HG03039 (cell line): ENCODE measurements at regions not wholly inside any gene's neighbourhood (a gene's known extent, or its start where the extent isn't known, plus 50 kb on each side); places are given as distances from the start of the nearest gene placed in this dataset.
"Not testable (repeated sequence)": the region's sequence is repeated elsewhere in the genome, so short reads cannot be mapped to it uniquely, and the experiment has no call there.

ENCODE experiments used
- ATAC-seq: cut with Tn5 transposase; IDR thresholded peaks from one replicate; pipeline ENCODE4 v1.9.1; 2021; ENCODE audit warnings: mild to moderate bottlenecking, moderate library complexity; ENCODE audit not compliant: unreplicated experiment

DNA sequence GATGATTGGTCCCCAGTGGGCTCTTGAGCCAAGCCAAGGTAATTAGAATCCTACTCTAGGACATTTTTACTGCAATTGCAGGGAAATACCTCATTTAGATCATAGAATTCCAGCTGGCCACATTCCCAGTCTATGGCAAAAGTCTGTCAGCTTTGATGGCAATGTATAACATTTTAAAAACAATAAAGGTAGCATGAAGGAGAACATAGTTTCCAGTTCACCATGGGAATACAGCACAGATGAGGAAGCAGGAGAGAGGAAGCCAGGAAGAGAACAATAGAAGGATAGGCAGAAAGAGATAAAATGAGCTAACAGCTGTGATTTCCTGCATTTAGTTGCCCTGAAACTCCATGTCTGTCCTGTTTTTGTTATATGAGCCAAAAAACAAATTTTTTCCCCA, 897.3 kb upstream of the DDX18 start:
- ATAC-seq: no peak

DNA sequence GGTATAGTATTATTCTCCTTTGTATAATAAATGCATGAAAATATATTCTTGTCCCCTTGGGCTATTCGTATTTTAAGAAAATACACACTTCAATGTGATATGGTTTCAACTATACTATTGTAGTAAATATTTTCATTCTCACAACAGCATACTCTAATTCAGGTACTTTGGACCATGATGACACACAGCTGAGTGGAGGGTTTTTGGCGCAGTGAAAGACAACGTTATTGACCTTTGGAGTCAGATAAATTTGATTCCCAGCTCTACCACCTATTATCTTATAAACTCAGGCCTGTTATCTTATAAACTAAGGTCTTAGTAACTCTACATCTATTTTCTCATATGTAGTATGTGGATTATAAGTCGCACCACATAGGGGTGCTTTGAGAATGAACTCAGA, 895.9 kb upstream of the DDX18 start:
- ATAC-seq: no peak

DNA sequence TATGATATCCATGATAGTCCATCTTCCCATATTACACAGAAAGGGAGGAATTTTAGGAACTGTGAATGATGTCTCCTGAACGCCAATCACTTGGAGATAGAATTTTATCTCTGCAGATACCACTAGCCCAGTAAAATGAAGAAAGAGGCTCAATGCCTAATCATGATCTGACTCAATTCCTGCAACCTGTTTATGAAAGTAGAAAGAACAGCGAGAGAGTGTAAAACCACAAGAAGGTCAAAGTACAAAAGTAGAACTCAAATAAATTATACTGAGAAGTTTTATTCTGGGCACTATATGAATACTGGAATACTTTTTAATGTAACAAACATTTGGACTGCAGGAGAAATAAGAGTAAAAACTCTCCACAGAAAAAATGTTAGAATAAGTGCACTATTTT, 892.1 kb upstream of the DDX18 start:
- ATAC-seq: no peak

DNA sequence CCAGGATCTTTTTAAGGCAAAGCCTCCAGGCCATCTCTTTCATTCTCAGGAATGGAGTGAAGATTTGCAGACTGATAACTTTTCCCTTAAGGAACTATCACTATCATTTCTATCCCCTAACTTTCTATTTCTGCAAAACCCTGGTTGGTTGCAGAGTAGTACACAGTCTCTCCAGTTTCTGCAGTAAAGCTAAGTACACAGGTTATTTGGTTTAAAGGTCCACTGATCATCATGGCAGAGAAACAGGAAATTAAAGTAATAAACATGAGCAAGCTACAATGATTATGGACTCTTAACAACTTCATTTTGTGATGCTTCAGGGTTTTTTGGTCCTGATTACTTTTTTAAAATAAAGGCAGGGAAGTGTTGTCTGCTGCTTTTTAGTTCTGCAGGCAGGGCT, 890.0 kb upstream of the DDX18 start:
- no peak for ATAC-seq

DNA sequence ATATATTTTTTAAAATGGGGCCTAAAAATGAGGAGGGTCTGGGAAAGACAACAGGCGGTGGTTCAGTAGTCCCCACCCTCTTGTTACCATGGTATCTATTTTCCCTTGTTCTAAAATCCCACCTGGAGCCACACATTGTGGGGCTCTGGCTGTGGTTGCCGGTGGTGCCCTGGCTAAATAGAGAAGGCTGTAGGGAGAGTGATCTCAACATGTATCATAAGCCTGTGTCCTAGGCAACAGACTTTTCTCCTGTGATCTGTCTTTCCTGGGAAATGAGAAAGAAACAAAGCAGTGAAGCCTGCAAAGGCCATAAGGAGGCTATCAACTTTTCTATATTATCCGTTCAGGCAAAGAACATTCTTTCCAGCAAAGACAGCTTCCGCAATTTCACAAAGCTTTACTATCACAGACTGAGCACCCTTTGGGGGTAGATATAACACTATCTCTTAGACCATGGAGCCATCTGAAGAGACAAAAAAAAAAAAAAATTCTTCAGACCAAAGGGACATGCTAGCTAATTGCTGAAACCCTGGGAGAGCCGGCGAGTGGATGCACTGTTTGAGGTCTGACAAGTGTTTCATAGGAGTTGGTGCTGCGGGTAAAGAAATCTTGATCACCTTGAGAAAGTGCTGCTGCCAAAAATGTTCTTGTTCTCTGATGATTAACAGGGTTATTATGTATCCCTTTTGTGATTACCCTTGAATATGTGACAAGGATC, 879.2 kb upstream of the DDX18 start:
- no peak for ATAC-seq

DNA sequence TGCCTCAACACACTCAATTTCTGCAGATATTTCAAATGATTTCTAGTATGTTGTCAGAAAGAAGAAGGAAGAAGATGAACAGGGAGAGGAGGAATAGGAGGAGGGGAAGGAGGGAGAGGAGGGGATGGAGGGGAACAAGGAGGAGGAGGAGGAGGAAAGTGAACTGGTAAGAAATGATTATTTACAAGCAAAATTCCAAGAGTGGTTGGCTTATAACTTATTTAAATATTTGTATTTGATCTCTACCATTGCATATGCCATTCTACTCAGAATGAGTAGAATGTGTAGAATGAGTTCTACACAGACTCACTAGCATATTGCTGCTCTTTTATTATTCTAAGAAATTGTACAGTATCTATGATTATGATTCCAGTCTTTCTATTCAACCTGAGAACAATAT, 866.2 kb upstream of the DDX18 start:
- no peak for ATAC-seq

DNA sequence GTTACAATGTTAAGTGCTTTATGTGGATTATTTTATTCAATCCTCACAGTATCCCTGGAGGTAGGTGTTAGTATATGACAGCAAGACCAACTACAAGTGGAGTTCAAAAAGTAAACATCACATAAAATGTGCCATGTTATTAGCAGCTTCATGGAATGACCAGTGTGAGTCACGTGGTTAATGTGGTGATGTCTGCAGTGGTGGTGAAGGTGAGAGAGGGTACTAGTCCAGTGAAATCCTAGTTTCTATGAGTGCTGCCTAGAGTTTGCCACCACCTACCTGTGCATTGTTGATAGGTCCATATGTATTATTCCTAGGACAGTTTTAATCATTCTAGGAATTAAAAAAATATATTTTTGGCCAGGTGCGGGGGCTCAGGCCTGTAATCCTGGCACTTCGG, 865.2 kb upstream of the DDX18 start:
- no peak for ATAC-seq

DNA sequence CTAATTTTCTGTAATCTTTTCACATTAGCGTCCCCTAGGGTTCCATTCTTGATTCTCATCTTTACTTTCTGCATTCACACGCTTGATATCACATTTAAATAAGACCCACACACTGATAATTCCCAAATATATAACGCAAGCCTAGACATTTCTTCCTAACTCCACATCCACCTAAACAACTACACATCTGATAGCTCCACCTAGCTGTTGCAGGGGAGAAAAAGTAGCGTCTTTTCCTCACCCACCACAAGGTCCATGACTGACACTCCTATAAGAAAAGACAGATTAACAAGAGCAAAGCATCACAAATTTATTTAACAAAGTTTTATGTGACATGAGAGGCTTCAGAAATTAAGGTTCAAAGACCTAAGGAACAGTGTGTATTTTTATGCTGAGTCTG, 862.2 kb upstream of the DDX18 start:
- ATAC-seq: no peak

DNA sequence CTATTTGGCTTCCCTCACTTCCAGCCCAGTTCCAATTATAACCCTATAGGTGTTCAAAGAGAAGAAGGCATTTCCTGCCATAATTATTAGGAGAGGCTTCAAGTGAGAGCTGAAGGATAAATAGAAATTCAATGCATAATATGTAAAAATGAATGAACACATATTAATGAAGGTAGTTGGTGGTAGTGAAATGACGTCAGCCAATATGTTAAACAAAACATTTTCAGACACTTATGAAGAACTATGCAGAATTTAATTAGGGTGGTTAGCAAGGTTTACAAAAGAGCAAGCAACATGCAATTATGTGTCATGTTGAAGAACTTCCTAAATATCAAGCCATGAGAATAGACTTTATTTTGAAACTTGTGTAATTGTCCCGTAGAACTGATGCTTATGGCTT, 858.8 kb upstream of the DDX18 start:
- ATAC-seq: no peak

DNA sequence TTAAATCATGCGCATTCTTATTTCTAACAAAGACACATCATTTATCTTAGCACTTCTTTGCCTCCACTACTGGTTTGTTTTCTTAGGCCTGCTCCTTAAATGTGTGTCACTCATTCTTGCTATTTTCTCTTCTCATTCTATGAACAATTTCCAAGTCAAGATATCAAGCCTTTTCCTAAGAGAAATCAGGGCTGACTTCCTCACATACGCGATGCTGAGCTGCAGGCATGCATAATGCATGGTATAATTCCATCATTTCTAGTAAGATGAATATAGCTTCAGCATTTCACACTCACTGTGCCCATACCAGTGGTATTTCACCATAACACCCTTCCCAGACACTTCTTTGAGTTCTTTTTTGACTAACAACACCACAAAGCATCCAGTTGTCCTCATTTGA, 838.9 kb upstream of the DDX18 start:
- no peak for ATAC-seq

DNA sequence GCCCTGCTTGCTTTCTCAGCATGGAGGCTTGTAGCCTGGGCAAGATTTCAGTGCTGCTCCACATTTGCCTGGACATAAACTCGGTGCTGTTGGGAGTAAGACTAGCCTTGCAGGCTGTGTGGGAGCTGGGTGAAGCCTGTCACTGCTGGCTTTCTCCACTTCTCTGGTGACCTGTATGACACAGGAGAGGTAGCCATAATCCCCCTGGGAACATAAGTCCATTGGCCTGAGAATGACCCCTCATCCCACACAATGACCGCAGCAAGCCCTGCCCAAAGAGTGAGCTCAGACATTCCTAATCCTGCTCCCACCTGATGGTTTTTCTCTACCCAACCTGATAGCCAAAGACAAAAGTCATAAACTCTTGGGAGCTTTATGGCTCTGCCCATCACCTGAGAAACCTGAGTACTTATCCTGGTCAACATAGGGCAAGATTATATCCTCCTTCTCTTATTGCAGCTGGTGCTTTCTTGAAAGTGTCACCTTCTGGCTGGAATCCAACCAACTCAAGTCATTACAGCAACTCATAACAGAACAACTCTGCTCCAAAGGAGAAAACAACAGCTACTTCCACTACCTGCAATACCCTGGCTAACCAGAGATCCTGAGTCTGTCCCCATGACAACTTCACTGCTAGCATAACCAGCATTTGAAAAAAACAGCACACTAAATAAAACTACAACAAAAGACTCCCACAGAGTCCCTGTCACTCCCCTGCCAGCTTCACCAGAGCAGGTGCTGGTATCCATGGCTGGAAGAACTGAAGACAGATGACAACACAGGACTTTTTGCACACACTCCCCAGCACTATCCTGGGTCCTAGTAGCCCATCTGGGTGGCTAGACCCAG, 834.4 kb upstream of the DDX18 start:
- ATAC-seq: no peak

DNA sequence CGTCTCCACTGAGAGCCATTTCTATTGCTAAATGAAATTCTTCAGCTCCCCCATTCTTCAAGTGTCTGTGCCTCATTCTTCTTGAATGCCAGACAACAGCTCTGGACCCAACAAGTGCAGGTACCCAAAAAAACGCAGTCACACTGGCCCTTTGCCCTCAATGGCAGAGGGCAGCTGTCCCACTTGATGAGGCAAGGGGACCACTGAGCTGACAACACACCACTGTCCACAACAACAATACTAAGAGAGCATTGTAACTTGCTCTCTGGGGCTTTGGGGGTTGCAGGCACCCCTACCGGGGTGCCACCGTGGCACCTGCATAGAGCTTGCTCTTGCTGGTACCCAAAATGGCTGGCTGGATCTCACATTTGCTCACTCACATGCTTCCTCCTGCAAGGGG, 827.0 kb upstream of the DDX18 start:
- ATAC-seq: no peak

DNA sequence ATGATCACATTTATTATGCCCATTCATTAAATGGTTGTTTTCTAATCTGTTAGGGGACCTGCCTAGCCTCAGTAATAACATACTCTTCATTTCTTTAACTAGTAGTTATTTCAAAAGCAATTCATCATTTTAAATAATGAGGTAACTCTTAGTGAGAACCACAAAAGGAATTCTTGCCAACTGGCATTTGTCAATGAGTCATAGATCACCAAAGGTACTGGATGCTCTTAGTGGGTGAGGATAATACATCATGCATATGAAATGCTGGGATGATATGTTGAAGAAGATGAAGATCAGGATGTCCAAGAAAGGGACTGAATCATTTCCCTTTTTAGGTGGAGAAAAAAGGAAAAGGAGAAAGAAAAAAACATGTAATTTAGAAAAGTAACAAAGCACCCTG, 826.2 kb upstream of the DDX18 start:
- ATAC-seq: no peak

DNA sequence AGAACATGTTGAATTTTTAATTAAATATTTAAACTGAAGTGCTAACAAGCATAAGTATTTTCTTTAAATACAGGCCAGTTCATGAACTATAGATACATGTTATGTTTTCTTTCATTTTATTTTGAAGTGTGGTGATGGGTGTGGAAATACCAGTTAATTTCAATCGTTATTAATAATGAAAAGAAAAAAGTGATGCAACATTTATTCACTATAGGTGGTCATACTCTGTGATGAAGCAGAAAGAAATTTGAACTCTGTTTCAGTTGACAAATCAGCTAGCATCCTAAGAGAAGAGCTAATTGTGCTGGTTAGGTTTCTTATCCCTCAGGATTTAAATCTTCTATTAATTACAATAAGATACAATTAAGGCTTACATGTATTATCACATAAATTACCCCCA, 795.1 kb upstream of the DDX18 start:
- no peak for ATAC-seq

DNA sequence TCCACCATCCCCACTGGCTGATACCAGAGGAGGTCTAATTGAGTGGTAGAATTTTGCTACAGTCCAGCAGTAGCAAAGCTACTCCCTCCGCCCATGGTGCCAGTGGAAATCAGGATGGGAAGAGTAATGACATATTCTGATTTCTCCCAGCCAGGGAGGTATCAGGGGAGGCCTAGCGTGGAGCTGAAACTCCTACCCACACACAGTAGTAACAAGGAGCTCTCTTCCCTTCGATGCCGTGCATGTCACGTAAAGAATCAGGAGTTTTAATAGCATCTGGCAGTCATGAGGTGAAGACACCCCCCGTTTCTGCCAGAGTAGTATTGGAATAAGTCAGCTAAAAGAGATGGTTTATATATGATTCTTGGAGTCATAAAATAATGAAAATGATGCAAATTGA, 786.8 kb upstream of the DDX18 start:
- ATAC-seq: no peak

DNA sequence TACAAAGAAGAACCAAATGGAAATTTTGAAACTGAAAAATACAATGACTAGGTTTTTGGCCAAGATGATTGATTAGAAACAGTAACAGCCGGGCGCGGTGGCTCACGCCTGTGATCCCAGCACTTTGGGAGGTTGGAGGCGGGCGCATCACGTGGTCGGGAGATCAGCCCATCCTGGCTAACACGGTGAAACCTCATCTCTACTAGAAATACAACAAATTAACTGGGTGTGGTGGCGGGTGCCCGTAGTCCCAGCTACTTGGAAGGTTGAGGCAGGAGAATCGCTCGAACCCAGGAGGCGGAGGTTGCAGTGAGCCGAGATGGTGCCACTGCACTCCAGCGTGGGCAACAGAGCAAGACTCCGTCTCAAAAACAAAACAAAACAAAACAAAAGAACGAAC, 785.8 kb upstream of the DDX18 start:
- ATAC-seq: not testable (repeated sequence)

DNA sequence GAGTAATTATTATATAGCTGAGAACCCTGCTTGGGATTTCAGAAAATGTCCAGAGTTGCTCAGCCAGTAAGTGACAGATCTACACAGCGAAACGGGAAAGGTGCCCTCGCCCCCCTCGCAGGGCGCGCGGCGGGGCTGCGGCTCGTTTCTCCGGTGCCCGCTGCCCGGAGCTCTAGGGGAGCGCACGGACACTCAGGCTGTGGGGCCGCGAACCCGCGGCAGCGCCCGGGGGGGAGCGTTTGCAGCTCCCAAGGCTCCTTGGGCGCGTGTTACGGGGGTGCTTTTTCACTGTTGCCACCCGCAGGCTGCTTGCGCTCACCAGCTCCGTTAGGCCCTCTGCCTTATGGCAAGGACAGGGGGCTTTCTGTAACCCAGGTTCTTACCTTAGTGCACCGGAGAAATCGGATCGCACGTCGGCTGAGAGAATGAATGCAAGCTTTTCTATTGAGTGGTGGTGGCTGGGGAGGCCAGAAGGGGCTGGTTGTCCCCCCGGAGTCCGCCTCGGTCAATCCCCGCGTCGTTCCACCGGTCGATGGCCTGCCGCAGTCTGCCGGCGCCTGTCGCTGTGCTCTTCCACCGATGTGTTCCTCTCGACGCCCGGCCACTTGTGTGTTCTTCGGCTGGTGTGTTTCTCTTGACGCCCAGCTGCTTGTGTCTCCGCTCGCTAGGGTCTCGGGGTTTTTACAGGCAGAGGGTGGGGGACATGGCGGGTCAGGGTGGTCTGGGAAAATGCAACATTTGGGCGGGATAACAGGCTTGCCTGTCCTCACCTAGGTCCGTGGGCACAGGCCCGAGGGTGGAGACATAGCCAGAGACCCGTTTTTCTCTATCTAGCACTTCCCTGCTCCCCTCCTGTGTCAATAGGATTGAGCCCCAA, 758.8 kb upstream of the DDX18 start:
- no peak for ATAC-seq

DNA sequence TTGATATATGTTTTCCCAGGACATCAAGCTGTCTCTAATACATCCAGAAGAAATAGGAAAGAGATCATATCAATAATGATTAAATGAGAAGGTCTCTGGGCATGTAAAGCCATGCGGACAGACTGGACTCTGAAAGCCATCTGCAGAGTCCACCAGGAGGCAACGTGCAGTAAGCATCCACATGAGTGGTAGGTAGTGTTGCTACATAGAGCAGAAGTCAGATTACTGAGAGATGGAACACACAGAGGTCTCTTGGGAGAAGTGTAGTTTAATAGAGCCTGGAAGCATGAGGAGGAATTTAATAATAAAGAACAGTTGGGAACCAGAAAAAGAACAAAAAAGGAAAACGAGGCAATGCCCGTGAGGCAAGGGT, 758.1 kb upstream of the DDX18 start:
- ATAC-seq: no peak

DNA sequence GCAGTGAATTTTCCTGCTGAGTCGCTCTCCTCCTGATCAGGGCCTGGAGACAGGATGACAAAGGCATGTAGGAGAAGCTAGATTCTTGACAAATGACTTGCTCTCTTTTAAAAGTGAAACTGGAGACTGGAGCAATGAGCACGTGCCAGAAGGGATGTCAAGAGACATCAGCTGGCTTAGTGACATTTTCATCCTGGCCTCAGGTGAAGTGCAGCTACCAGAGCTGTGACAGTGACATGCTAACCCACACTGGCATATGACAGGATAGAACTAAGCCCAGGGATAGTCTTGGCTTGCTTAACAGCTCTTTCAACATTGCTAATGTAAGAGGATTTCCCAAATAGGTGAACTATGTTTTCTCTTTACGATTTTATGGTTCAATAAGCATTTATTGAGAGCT, 757.5 kb upstream of the DDX18 start:
- no peak for ATAC-seq

DNA sequence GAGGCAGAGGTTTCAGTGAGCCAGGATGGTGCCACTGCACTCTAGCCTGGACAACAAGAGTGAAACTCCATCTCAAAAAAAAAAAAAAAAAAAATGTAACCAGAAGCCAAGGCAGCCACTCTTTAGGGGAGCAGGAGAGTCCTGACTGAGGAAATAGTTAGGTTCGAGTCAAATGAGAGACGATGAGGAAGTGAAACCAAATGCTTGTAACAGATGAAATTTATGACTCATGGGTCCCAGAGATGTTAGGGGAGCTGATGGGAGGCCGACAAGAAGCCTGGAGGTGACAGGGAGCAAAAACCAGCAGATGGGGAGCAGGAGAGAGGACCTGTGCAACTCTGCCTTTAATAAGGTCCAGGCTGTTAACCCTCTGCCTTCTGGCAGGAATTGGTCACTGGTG, 756.1 kb upstream of the DDX18 start:
- peak; percentile 78 for ATAC-seq

DNA sequence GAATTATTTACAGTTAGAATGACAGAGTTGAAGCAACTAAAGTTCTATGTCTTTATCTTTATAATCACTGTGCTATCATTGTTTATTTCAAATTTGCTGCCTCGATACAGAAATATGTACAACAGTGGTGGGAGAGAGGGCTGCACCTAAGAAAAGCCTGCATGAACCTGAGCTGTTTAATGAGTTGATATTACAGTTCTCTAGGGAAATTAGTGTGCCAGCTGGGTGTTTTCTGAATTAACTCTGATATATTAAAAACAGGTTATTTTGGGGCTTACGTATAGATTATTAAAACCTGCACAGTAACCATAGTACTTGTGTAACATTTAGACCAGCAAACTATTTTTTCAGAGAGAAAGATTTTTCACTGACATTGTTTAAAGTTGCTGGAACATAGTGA, 750.5 kb upstream of the DDX18 start:
- ATAC-seq: no peak

DNA sequence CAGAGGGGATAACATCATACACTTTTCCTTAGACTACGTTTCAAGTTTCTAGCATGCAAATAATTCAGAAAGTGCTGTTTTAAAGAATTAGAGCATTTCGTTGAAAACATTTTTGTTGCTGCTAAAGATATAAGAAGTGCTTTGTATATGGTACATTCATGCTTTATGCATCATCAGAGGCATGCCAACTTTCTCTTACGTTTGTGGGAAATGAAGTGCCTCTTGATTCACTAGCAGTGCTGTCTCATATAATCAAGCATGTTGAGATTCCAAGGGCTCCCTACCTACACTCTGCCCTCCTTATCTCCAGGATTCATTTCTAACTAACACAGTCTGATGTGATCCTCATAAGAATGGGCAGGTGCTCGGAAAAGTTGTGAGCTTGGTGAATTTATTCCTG, 748.6 kb upstream of the DDX18 start:
- no peak for ATAC-seq
